ENCODE measurements at regions not wholly inside any gene's neighbourhood (a gene's known extent, or its start where the extent isn't known, plus 50 kb on each side); places are given as distances from the start of the nearest gene placed in this dataset.

GRCh38 chr2:7999683-8000476 is 682.0 kb upstream of the ID2 start:
- no peak for DNase-seq (ENCODE audit: low read depth in 4 of 4, low spot score in 3 of 4)

DNA sequence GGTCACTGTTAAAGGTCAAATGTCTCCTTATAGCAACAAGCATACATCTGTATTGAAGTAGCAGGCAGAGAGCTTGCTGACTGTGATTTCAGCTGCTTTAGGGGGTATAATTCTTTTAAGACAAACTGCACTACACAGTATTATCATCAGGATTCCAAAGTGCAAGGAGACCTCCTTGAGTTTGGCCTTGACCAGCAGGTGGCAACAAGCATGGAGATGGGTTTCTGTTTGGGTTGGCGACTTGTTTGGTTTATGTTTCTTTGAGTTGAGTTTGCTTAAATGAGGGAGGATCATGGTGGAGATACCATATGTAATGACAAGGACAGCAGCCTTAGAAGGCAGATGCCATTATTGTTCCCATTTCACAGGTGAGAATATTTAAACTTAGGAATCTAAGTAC is 681.0 kb upstream of the ID2 start:
- DNase-seq (ENCODE audit: low read depth in 4 of 4, low spot score in 3 of 4), result no peak

DNA sequence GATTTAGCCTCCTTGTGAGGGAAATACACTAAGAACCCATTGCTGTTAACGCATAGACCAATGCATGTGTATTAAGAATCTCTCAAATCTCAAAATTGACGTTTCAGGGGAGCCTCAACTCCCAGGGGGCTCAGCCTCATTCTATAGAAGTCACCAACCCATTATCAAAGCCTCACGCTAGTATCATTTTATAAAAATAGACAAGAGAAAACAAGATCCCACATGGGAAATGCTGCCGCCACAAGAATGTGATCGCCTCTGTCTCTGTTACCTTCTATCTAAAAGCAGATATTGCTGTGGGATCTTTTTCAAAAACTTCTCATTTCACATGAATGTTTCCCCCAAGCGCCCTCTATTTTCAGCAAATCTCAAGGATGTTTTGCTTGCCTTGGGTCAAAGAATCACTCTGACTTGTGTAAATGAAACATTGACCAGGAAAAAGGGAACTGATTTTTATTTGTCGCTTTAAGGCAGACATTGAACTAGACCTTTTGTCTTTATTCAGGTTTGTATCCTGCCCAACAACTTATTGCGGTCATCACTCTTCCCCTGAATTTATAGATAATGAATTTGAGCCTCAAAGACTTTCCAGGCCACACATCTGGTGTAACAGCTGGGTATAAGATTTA is 679.0 kb upstream of the ID2 start:
- no peak for DNase-seq (ENCODE audit: low read depth in 4 of 4, low spot score in 3 of 4)

DNA sequence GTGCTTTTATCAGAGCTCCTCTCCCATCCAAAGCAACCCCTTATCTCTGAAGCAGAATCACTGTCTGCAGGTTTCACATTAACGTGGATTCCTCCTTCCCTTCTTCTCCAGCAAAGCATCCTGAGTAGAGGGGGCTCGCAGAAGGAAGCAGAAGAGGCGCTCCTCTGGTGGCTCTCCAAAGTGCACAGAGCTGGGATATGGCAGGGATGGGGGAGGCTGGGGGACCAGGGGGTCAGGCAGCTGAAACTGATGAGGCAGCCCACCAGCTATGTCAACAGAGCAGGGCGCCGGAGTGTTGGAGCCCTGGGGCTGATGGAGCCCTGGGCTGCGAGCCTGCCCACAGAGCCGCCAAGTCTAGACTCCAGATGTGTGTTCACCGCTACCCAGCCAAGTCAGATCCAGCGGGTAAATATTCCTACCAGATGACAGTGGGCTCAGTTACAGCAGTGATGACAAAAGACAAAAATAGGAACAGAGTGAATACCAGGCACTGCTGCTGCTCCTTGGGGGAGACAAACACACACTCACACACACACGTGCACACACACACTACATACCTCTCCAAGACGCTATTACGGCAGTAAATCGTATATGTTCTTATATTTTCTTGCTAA is 678.3 kb upstream of the ID2 start:
- peak in 3 of 4 donors; percentile 15 to 28 (median 26) for DNase-seq (ENCODE audit: low read depth in 4 of 4, low spot score in 3 of 4)

DNA sequence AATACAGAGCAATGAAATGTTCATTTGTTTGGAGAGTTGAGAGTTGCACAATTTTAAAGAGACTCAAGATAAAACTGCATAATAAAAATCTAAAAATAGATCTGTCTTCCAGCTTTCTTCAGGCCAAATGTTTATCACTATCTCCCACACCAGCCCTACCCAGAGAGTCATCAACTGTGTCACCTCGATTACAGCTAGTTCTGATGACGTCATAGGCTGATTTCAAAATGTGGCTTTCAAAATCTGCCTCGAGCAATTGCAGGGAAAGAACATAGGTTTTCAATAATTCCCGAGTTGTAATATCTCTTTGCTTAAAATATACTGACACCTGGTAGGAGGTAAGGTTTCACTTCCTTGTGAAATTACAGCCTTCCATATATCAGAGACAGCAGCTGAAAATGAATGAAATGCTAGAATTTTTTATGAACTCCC is 677.6 kb upstream of the ID2 start:
- DNase-seq (ENCODE audit: low read depth in 4 of 4, low spot score in 3 of 4), result no peak

DNA sequence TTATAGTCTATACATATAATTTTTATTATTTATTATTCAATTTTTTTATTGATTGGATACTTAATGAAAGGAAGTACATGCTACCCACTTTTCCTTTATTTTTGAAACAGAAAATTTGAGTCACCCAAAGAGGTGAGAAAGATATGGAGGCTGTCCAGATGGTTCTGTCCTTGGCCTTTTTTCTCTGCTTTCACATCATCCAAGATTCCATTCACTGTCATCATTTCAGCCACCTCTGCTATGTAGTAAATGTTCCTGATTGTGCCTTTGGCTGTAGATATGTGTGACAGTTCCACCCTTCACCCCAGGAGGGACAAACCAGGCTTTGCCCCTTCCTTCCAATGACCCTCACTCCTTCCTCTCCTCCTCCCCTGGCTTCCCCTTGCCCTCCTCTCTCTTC is 675.7 kb upstream of the ID2 start:
- DNase-seq (ENCODE audit: low read depth in 4 of 4, low spot score in 3 of 4), result no peak

- no peak for DNase-seq (ENCODE audit: low read depth in 4 of 4, low spot score in 3 of 4)
Measured at GRCh38 chr2:8006626-8007025, 675.2 kb upstream of the ID2 start.

- no peak for DNase-seq (ENCODE audit: low read depth in 4 of 4, low spot score in 3 of 4)
Measured at GRCh38 chr2:8009010-8009597, 672.8 kb upstream of the ID2 start.

- no peak for DNase-seq (ENCODE audit: low read depth in 4 of 4, low spot score in 3 of 4)
Measured at GRCh38 chr2:8015848-8016600, 665.8 kb upstream of the ID2 start.

DNA sequence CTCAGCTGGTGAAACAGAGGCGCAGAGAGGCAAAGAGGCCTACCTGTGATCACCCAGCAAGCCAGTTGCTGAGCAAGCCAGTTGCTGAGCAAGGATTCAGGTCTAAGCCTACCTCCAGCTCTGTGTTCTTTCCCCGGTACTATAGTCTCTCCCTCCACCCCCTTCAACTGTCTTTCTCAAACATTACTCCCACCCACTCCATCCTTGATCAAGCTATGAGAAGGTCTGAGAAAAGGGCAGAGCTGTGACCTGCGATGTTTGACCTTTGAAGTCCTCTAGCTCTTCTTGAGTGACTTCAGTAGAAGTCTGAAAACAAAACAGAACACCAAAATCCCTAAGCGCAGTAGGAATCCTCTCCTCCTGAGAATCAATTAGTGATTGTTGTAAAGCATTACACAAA is 665.2 kb upstream of the ID2 start:
- DNase-seq (ENCODE audit: low read depth in 4 of 4, low spot score in 3 of 4), result no peak

DNA sequence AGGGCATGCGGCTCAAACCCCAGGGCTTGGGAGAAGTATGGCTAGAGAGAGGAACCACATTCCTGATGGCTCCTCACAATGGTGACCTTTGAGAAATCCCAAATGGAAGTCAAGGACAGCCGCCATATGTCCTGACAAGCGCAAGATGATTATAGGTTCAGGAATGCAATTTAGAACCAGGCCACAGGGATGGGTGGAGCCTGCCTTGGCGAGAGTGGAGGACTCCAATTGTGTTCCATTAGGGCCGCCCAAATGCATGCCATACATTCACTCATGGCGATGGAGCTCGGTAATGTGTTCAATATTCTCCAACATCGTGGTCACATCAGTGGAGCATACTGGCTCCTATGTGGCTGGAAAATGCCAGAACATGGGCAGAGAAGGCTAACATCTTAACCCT is 662.9 kb upstream of the ID2 start:
- no peak for DNase-seq (ENCODE audit: low read depth in 4 of 4, low spot score in 3 of 4)

GRCh38 chr2:8019934-8020333 is 661.9 kb upstream of the ID2 start:
- DNase-seq (ENCODE audit: low read depth in 4 of 4, low spot score in 3 of 4), result no peak

- no peak for DNase-seq (ENCODE audit: low read depth in 4 of 4, low spot score in 3 of 4)
Measured at GRCh38 chr2:8021921-8022320, 659.9 kb upstream of the ID2 start.

- DNase-seq (ENCODE audit: low read depth in 4 of 4, low spot score in 3 of 4), result no peak
Measured at GRCh38 chr2:8022908-8023640, 658.8 kb upstream of the ID2 start.

DNA sequence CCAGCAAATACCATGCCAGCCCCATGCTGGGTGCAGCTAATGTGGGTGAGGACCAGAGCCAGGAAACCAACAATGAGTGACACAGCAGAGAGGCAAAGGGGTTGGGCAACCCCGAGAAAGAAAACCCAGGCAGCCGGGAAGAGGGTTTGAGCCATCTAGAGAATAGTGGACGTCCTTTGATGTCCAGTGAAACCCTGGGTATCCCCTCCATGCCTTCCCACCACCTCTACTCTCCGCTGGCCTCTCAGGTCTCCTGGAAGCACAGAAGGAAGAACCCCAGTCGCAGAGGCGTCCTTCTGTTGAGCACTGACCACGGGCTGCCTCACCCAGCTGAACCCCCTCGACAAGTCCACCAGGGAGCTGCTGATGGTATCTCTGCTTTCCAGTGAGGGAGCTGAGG is 657.4 kb upstream of the ID2 start:
- no peak for DNase-seq (ENCODE audit: low read depth in 4 of 4, low spot score in 3 of 4)

- no peak for DNase-seq (ENCODE audit: low read depth in 4 of 4, low spot score in 3 of 4)
Measured at GRCh38 chr2:8026381-8026780, 655.5 kb upstream of the ID2 start.

DNA sequence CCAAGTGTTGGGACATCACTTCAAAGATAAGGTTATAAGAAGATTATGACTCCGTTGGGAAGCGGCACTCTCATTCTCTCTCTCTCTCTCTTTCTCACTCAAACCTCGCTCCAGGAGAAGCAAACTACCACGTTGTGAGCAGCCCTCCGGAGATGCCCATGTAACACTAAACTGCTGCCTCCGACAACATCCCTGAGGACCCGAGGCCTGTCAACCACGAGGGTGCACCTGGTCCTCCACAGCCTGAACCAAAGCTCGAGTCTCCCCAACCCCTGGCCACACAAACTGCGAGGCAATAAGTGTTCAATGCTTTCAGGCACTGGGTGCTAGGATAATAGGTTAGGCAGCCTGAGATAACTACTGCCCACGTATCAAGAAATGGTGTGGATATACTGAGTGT is 654.5 kb upstream of the ID2 start:
- no peak for DNase-seq (ENCODE audit: low read depth in 4 of 4, low spot score in 3 of 4)

DNA sequence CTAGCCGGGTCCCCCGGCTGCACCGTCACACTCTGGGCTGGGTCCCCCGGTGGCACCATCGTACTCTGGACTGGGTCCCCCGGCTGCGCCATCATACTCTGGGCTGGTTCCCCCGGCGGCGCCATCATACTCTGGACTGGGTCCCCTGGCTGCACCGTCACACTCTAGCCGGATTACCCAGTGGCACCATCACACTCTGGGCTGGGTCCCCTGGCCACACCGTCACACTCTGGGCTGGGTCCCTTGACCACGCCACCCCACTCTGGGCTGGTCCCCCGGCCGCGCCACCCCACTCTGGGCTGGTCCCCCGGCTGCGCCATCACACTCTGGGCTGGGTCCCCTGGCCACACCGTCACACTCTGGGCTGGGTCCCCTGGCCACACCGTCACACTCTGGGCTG is 653.8 kb upstream of the ID2 start:
- no peak for DNase-seq (ENCODE audit: low read depth in 4 of 4, low spot score in 3 of 4)

DNA sequence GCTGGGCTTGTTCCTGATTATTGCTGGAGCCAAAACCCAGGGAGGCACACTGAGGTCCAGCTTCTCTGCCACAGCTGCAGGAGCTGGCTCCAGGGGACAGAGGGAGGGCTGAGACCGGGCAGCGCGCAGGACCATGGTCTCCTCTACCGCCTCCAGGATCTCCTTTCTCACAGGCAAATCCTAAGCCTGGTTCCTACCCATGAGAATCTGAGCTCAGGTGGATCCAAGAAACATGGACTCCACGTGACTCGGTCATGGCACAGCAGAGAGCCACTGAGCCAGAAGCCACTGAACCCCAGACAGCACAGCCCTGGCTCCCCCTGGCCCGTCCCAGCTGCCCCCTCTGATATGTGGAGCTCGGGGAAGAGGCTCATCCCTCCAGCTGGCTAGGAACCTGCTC is 653.4 kb upstream of the ID2 start:
- DNase-seq (ENCODE audit: low read depth in 4 of 4, low spot score in 3 of 4), result no peak

DNA sequence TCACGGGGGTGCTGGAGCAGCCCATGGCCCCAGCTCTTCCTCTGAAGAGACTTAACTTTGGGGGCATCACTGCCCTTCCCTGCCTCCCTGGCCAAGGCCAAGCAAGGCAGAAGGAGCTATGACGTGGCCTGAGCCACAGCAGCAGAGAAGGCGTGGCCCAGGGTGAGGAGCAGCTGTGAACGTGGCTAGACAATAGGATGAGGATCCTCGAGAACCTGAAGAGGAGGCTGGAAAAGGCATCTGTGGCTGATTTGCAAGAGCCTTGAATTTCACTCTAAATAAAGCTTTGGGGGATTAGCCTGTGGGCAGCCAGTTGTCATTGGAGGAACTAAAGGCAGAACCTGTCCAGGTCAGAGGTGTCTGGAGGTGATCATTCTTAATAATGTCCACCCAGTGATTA is 652.9 kb upstream of the ID2 start:
- DNase-seq (ENCODE audit: low read depth in 4 of 4, low spot score in 3 of 4), result no peak

Data from right renal pelvis (tissue), 4 donors.